GM23338 (cell line): ENCODE measurements at regions not wholly inside any gene's neighbourhood (a gene's known extent, or its start where the extent isn't known, plus 50 kb on each side); places are given as distances from the start of the nearest gene placed in this dataset.

Experiments used
- ATAC-seq: fragments of 200-7000 bp; cut with Tn5 transposase; 3 replicates; pipeline ENCODE4 v1.9.1; 2020
- DNase-seq: peaks from one replicate; pipeline ENCODE4 v3.0.0-alpha.2; 2015; ENCODE audit warnings: low spot score
- H2AFZ ChIP-seq: fragments of 200-600 bp; sonication (generic); 2 replicates; pipeline ENCODE4 v1.8.0; 2016; ENCODE audit warnings: antibody characterized with exemption, mild to moderate bottlenecking, moderate library complexity
- H3F3A ChIP-seq: fragments of 200-600 bp; sonication (generic); replicated peaks from 2 replicates; pipeline ENCODE4 v1.8.0; 2017; ENCODE audit warnings: antibody characterized with exemption, mixed run types, low read depth
- H3K27ac ChIP-seq: fragments of 200-600 bp; sonication (generic); 2 replicates; pipeline ENCODE4 v1.6.1; 2016; ENCODE audit warnings: low read depth
- H3K27me3 ChIP-seq: fragments of 200-600 bp; sonication (generic); 2 replicates; pipeline ENCODE4 v1.8.0; 2016; ENCODE audit warnings: mild to moderate bottlenecking, mixed run types, moderate library complexity; ENCODE audit not compliant: insufficient read depth
- H3K36me3 ChIP-seq: fragments of 200-600 bp; sonication (generic); 2 replicates; pipeline ENCODE4 v1.8.0; 2016; ENCODE audit warnings: mild to moderate bottlenecking; ENCODE audit not compliant: insufficient read depth
- H3K4me1 ChIP-seq: fragments of 200-600 bp; sonication (generic); 2 replicates; pipeline ENCODE4 v1.8.0; 2016; ENCODE audit warnings: mild to moderate bottlenecking, moderate library complexity; ENCODE audit not compliant: insufficient read depth
- H3K4me2 ChIP-seq: fragments of 200-600 bp; sonication (generic); 2 replicates; pipeline ENCODE4 v1.7.1; 2017; ENCODE audit warnings: mixed run types
- H3K4me3 ChIP-seq: fragments of 200-600 bp; sonication (generic); 2 replicates; pipeline ENCODE4 v1.6.1; 2016; ENCODE audit warnings: mixed run types
- H3K79me2 ChIP-seq: fragments of 200-600 bp; sonication (generic); replicated peaks from 2 replicates; pipeline ENCODE4 v1.8.0; 2017; ENCODE audit warnings: mild to moderate bottlenecking; ENCODE audit not compliant: insufficient read depth
- H3K9me2 ChIP-seq: fragments of 200-600 bp; sonication (generic); 2 replicates; pipeline ENCODE4 v1.8.0; 2017; ENCODE audit not compliant: insufficient read depth
- H4K20me1 ChIP-seq: fragments of 200-600 bp; sonication (generic); replicated peaks from 2 replicates; pipeline ENCODE4 v1.8.0; 2017; ENCODE audit warnings: mild to moderate bottlenecking; ENCODE audit not compliant: insufficient read depth
- H3K27ac Mint-ChIP-seq: 2 replicates; pipeline ENCODE4 v1.8.0; 2020; ENCODE audit warnings: inconsistent platforms, mild to moderate bottlenecking, moderate library complexity, mixed read lengths
- H3K27me3 Mint-ChIP-seq: 3 replicates; pipeline ENCODE4 v1.8.0; 2022; ENCODE audit warnings: low read depth, mild to moderate bottlenecking, moderate library complexity, mixed read lengths, inconsistent platforms; ENCODE audit not compliant: insufficient read depth, poor library complexity
- H3K36me3 Mint-ChIP-seq: 3 replicates; pipeline ENCODE4 v1.8.0; 2021; ENCODE audit warnings: low read depth, mild to moderate bottlenecking, inconsistent platforms, moderate library complexity, mixed read lengths
- H3K4me1 Mint-ChIP-seq: 3 replicates; pipeline ENCODE4 v1.8.0; 2020; ENCODE audit warnings: mild to moderate bottlenecking, inconsistent platforms, mixed read lengths
- H3K4me3 Mint-ChIP-seq: 3 replicates; pipeline ENCODE4 v1.8.0; 2021; ENCODE audit warnings: moderate library complexity, mild to moderate bottlenecking, inconsistent platforms, mixed read lengths
- H3K9me3 Mint-ChIP-seq: 3 replicates; pipeline ENCODE4 v1.8.0; 2020; ENCODE audit warnings: moderate library complexity, mild to moderate bottlenecking, inconsistent platforms, mixed read lengths
- CREB1 ChIP-seq: fragments of 250-450 bp; sonication (Bioruptor Pico); IDR thresholded peaks from 2 replicates; pipeline ENCODE4 v1.5.0; 2020; ENCODE audit warnings: low read depth, mild to moderate bottlenecking, moderate library complexity
- CTCF ChIP-seq, 2 experiments: fragments of 200-600 bp in 1 of 2; sonication (generic) in 1 of 2; conservative IDR thresholded peaks; 2 replicates each; pipeline versions ENCODE4 v1.5.1 to v1.6.1; 2016 to 2017; ENCODE audit warnings: antibody characterized with exemption in 2 of 2, low read depth in 2 of 2, mild to moderate bottlenecking in 2 of 2, moderate library complexity in 1 of 2
- ETS1 ChIP-seq: IDR thresholded peaks from 2 replicates; pipeline ENCODE4 v1.6.1; 2016; ENCODE audit warnings: antibody characterized with exemption
- EZH2phosphoT487 ChIP-seq: fragments of 200-600 bp; sonication (generic); IDR thresholded peaks from one replicate; pipeline ENCODE4 v1.8.1; 2018; ENCODE audit warnings: antibody characterized with exemption; ENCODE audit not compliant: unreplicated experiment
- JUNB ChIP-seq: IDR thresholded peaks from one replicate; pipeline ENCODE4 v1.6.1; 2016; ENCODE audit warnings: antibody characterized with exemption; ENCODE audit not compliant: unreplicated experiment
- NANOG ChIP-seq: IDR thresholded peaks from 2 replicates; pipeline ENCODE4 v1.6.1; 2016; ENCODE audit warnings: antibody characterized with exemption, borderline replicate concordance
- POLR2AphosphoS5 ChIP-seq: IDR thresholded peaks from 2 replicates; pipeline ENCODE4 v1.6.1; 2016; ENCODE audit warnings: antibody characterized with exemption, low read depth
- STAT1 ChIP-seq: IDR thresholded peaks from one replicate; pipeline ENCODE4 v1.6.1; 2016; ENCODE audit warnings: antibody characterized with exemption; ENCODE audit not compliant: unreplicated experiment
- ZNF114 ChIP-seq: fragments of 250-450 bp; sonication (Bioruptor Pico); IDR thresholded peaks from 2 replicates; pipeline ENCODE4 v1.5.0; 2020; ENCODE audit warnings: mild to moderate bottlenecking, moderate library complexity
- ZNF331 ChIP-seq: fragments of 250-450 bp; sonication (Bioruptor Pico); IDR thresholded peaks from 2 replicates; pipeline ENCODE4 v1.5.0; 2020; ENCODE audit warnings: low read depth, mild to moderate bottlenecking, moderate library complexity
- TF ChIP-seq, protein P1 (sequence below): fragments of 250-450 bp; sonication (Bioruptor Pico); IDR thresholded peaks from 2 replicates; pipeline ENCODE4 v1.5.0; 2020; ENCODE audit warnings: mild to moderate bottlenecking, moderate library complexity

GRCh38 chr5:56322592-56322991, 89.5 kb upstream of the ANKRD55 start:
- no peaks in the 10 kb centered on the region for H3K9me3 Mint-ChIP-seq
- H3F3A ChIP-seq, result no peaks in the 10 kb centered on the region
- H3K9me2 ChIP-seq, result no peaks in the 10 kb centered on the region
- H3K27ac ChIP-seq, result no peak overlapping the region
- H3K27me3 Mint-ChIP-seq, result peaks cover 16% of the 10 kb centered on the region
- H3K27ac Mint-ChIP-seq, result no peak overlapping the region
- H3K36me3 ChIP-seq, result no peaks in the 10 kb centered on the region
- DNase-seq (no peak), ATAC-seq (no peak)
- no peaks in the 10 kb centered on the region for H3K4me1 Mint-ChIP-seq
- H4K20me1 ChIP-seq, result no peaks in the 10 kb centered on the region
- H3K4me3 Mint-ChIP-seq, result no peak overlapping the region
- no peaks in the 10 kb centered on the region for H3K27me3 ChIP-seq
- H3K36me3 Mint-ChIP-seq, result no peaks in the 10 kb centered on the region
- H3K79me2 ChIP-seq, result no peaks in the 10 kb centered on the region
- no peaks in the 10 kb centered on the region for H3K4me1 ChIP-seq
- no peak overlapping the region for H3K4me3 ChIP-seq
- no peak overlapping the region for H2AFZ ChIP-seq
- no peak overlapping the region for H3K4me2 ChIP-seq
- TF ChIP-seq CTCF (conservative IDR thresholded peaks at IDR 0.05; ENCODE audit: low read depth in 2 of 2) (no peak), NANOG (no peak), CREB1 (no peak), ZNF331 (CRISPR knock-in tag) (no peak), ETS1 (no peak), ZNF114 (CRISPR knock-in tag) (no peak), POLR2AphosphoS5 (no peak), JUNB (no peak), EZH2phosphoT487 (no peak), STAT1 (no peak)
- TF ChIP-seq, protein P1, sequence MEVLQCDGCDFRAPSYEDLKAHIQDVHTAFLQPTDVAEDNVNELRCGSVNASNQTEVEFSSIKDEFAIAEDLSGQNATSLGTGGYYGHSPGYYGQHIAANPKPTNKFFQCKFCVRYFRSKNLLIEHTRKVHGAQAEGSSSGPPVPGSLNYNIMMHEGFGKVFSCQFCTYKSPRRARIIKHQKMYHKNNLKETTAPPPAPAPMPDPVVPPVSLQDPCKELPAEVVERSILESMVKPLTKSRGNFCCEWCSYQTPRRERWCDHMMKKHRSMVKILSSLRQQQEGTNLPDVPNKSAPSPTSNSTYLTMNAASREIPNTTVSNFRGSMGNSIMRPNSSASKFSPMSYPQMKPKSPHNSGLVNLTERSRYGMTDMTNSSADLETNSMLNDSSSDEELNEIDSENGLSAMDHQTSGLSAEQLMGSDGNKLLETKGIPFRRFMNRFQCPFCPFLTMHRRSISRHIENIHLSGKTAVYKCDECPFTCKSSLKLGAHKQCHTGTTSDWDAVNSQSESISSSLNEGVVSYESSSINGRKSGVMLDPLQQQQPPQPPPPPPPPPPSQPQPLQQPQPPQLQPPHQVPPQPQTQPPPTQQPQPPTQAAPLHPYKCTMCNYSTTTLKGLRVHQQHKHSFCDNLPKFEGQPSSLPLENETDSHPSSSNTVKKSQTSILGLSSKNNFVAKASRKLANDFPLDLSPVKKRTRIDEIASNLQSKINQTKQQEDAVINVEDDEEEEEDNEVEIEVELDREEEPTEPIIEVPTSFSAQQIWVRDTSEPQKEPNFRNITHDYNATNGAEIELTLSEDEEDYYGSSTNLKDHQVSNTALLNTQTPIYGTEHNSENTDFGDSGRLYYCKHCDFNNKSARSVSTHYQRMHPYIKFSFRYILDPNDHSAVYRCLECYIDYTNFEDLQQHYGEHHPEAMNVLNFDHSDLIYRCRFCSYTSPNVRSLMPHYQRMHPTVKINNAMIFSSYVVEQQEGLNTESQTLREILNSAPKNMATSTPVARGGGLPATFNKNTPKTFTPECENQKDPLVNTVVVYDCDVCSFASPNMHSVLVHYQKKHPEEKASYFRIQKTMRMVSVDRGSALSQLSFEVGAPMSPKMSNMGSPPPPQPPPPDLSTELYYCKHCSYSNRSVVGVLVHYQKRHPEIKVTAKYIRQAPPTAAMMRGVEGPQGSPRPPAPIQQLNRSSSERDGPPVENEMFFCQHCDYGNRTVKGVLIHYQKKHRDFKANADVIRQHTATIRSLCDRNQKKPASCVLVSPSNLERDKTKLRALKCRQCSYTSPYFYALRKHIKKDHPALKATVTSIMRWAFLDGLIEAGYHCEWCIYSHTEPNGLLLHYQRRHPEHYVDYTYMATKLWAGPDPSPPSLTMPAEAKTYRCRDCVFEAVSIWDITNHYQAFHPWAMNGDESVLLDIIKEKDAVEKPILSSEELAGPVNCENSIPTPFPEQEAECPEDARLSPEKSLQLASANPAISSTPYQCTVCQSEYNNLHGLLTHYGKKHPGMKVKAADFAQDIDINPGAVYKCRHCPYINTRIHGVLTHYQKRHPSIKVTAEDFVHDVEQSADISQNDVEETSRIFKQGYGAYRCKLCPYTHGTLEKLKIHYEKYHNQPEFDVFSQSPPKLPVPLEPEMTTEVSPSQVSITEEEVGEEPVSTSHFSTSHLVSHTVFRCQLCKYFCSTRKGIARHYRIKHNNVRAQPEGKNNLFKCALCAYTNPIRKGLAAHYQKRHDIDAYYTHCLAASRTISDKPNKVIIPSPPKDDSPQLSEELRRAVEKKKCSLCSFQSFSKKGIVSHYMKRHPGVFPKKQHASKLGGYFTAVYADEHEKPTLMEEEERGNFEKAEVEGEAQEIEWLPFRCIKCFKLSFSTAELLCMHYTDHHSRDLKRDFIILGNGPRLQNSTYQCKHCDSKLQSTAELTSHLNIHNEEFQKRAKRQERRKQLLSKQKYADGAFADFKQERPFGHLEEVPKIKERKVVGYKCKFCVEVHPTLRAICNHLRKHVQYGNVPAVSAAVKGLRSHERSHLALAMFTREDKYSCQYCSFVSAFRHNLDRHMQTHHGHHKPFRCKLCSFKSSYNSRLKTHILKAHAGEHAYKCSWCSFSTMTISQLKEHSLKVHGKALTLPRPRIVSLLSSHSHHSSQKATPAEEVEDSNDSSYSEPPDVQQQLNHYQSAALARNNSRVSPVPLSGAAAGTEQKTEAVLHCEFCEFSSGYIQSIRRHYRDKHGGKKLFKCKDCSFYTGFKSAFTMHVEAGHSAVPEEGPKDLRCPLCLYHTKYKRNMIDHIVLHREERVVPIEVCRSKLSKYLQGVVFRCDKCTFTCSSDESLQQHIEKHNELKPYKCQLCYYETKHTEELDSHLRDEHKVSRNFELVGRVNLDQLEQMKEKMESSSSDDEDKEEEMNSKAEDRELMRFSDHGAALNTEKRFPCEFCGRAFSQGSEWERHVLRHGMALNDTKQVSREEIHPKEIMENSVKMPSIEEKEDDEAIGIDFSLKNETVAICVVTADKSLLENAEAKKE (CRISPR knock-in tag), result no peak
